Stimulated activated CD8-positive, alpha-beta memory T cell treated with anti-CD3 and anti-CD28 coated beads, Interleukin-15, amount 100 ng/mL, for 24 hours (primary cell): ENCODE measurements at regions not wholly inside any gene's neighbourhood (a gene's known extent, or its start where the extent isn't known, plus 50 kb on each side); places are given as distances from the start of the nearest gene placed in this dataset.
"Not testable (repeated sequence)": the region's sequence is repeated elsewhere in the genome, so short reads cannot be mapped to it uniquely, and the experiment has no call there.

Experiments used
- DNase-seq: peaks from one replicate; pipeline ENCODE4 v3.0.0-alpha.2; 2020; ENCODE audit warnings: low read depth

DNA sequence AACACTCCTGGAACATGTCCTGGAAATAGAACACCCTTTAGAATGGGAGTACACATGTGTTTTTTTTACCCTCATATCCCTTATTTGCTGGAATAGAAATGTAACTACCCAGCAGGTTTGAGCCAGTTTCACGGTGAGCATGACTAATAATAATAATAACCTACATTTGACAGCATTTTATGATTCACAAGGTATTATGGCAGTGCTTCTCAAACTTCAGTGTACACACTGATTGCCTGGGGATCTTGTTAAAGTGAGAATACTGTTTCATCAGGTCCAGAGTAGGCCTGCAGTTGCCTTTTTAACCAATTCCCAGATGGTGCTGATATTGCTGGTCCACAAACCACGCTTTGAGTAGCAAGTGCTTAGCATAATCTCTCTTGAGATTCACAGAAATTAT lies 63.9 kb downstream of the NFKBIZ start:
- DNase-seq: no peak

DNA sequence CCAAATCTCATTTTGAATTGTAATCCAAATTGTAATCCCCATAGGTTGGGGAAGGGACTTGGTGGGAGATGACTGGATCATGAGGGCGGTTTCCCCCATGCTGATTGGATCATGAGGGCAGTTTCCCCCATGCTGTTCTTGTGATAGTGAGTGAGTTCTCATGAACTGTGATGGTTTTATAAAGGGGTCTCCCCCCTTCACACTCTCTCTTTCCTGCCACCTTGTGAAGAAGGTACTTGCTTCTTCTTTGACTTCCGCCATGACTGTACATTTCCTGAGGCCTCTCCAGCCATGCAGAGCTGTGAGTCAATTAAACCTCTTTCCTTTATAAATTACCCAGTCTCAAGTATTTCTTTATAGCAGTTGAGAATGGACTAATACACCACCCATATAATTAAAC lies 68.4 kb downstream of the NFKBIZ start:
- not testable (repeated sequence) for DNase-seq

DNA sequence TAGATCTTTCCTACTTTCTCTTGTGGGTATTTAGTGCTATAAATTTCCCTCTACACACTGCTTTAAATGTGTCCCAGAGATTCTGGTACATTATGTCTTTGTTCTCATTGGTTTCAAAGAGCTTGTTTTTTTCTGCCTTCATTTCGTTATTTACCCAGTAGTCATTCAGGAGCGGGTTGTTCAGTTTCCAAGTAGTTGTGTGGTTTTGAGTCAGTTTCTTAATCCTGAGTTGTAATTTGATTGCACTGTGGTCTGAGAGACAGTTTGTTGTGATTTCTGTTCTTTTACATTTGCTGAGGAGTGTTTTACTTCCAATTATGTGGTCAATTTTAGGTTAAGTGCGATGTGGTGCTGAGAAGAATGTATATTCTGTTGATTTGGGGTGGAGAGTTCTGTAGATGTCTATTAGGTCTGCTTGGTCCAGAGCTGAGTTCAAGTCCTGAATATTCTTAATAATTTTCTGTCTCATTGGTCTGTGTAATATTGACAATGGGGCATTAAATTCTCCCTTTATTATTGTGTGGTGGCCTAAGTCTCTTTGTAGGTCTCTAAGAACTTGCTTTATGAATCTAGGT lies 72.9 kb downstream of the NFKBIZ start:
- DNase-seq: not testable (repeated sequence)

DNA sequence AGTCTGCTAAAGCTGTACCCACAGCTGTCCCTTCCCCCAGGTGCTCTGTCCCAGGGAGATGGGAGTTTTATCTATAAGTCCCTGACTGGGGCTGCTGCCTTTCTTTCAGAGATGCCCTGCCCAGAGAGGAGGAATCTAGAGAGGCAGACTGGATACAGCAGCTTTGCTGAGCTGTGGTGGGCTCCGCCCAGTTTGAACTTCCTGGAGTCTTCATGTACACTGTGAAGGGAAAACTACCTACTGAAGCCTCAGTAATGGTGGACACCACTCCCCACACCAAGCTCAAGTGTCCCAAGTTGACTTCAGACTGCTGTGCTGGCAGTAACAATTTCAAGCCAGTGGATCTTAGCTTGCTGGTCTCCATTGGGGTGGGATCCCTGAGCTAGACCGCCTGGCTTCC lies 75.3 kb downstream of the NFKBIZ start:
- DNase-seq: not testable (repeated sequence)

- not testable (repeated sequence) for DNase-seq
Measured at GRCh38 chr3:101925124-101925523, 75.8 kb downstream of the NFKBIZ start.

DNA sequence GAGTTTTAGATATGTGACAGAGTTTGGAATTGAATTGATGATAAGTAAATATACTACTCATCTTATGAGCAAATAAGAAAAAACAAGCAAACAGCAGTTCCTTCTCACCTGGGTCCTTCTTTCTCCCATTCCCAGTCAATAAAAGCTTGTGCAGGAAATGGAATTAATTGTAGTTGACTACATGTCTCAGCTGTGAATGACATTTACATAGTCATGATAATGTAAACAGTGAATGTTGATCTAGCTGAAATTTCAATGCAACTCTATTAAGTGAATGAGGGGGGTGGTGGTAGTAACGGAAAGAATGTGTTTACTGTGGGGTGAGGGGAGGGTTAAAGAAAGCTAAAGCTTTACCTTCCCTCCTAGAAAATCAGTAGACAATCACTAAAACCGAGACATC lies 76.2 kb downstream of the NFKBIZ start:
- no peak for DNase-seq

GRCh38 chr3:101926594-101927105 lies 77.3 kb downstream of the NFKBIZ start:
- DNase-seq: no peak

GRCh38 chr3:101928890-101929289 lies 79.6 kb downstream of the NFKBIZ start:
- no peak for DNase-seq

- DNase-seq: no peak
Measured at GRCh38 chr3:101931081-101931480, 81.8 kb downstream of the NFKBIZ start.

GRCh38 chr3:101932326-101933068 lies 83.2 kb downstream of the NFKBIZ start:
- no peak for DNase-seq

- no peak for DNase-seq
Measured at GRCh38 chr3:101936419-101937356, 87.4 kb downstream of the NFKBIZ start.

DNA sequence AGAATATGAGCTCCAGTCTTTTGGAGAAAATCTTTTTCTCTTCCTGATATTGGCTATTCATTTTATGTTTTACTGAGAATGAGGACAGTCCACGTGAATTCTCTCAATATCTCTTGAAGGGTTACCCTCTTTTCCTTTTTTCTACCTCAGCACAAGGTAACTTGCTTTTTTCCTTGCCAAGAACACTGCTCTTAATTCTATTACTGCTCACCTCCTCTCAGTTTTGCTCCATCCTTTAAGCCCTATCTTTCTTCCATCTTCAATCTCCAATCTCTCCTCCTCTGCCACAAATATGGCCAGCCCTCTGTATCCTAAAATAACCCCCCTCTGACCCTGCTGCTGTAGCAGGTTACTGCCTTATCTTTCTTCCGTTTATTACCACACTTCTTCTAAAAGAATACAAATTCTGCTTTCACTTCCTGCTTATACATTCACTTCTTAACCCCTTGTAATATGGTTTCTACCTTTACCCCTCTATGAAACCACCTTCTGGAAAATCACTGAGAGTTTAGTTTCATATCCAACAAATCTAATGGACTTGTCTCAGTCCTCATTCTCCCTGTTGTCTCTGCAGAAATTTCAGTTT lies 89.0 kb downstream of the NFKBIZ start:
- no peak for DNase-seq

GRCh38 chr3:101939361-101940049 lies 90.2 kb downstream of the NFKBIZ start:
- DNase-seq: no peak

- DNase-seq: no peak
Measured at GRCh38 chr3:101940521-101941317, 91.4 kb downstream of the NFKBIZ start.

- no peak for DNase-seq
Measured at GRCh38 chr3:101941318-101942040, 92.2 kb downstream of the NFKBIZ start.

- DNase-seq: no peak
Measured at GRCh38 chr3:101942356-101942755, 93.0 kb downstream of the NFKBIZ start.

DNA sequence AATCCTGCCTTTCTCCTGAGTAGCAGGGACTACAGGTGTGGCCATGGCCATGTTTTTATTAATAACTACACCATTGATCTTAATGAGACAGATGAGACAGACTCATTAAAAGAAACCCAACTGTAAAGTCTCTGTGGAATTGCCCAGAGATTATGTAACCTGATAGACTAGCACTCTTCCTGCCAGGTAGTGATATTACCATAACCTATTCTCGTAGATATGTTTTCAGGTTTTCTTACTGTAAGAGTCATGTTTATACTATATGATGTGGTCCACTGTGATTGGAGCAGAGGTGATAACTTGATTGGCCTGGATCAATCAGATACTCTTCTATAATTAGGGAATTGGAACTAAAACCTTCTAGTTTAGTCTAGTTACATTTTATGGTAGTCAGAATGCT lies 93.7 kb downstream of the NFKBIZ start:
- DNase-seq: no peak

- no peak for DNase-seq
Measured at GRCh38 chr3:101944308-101944707, 95.0 kb downstream of the NFKBIZ start.

- no peak for DNase-seq
Measured at GRCh38 chr3:101945980-101946379, 96.7 kb downstream of the NFKBIZ start.

DNA sequence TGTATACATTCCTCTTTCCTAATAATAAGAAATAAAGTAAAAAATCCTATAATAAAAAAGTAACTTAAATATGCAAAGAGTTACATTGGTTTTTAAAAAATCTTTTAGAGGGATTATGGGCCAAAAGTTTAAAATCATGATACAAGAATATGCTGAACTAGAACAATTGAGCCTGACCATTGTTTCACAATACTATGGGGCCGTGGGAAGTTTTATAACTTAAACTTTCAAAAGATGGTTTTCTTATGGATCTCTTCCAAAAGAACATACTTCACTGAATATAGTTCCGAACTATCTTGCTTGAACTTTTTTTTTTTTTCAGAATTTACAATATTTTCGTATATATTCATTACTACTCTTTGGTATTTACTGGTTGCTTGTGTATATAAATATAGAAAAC lies 97.6 kb downstream of the NFKBIZ start:
- DNase-seq: no peak
